Neural cell (in vitro differentiated cells): ENCODE measurements at regions not wholly inside any gene's neighbourhood (a gene's known extent, or its start where the extent isn't known, plus 50 kb on each side); places are given as distances from the start of the nearest gene placed in this dataset.

Experiments used
- H2AFZ ChIP-seq: fragments of 200-600, 300-800 bp; sonication (generic), shearing (Covaris generic); 2 replicates; pipeline ENCODE4 v1.6.0; 2014; ENCODE audit warnings: low read depth, mild to moderate bottlenecking, antibody characterized with exemption, low read length, moderate library complexity
- H3F3A ChIP-seq: fragments of 200-600 bp; shearing (Covaris generic); 2 replicates; pipeline ENCODE4 v1.6.1; 2016; ENCODE audit warnings: mild to moderate bottlenecking, moderate library complexity, mixed read lengths, antibody characterized with exemption, low read length; ENCODE audit not compliant: insufficient read depth, poor library complexity, severe bottlenecking
- H3K27ac ChIP-seq: fragments of 200-600, 300-800 bp; sonication (generic), shearing (Covaris generic); 2 replicates; pipeline ENCODE4 v1.5.1; 2014; ENCODE audit warnings: mild to moderate bottlenecking, low read length, moderate library complexity
- H3K27me3 ChIP-seq: fragments of 300-800, 200-600 bp; sonication (generic), shearing (Covaris generic); 2 replicates; pipeline ENCODE4 v1.6.0; 2014; ENCODE audit warnings: mild to moderate bottlenecking, low read depth, low read length, moderate library complexity; ENCODE audit not compliant: insufficient read depth
- H3K36me3 ChIP-seq: fragments of 300-800, 200-600 bp; sonication (generic), shearing (Covaris generic); 2 replicates; pipeline ENCODE4 v1.5.1; 2014; ENCODE audit warnings: mild to moderate bottlenecking, antibody characterized with exemption, low read length, moderate library complexity; ENCODE audit not compliant: insufficient read depth
- H3K4me2 ChIP-seq: fragments of 300-800, 200-600 bp; sonication (generic), shearing (Covaris generic); 2 replicates; pipeline ENCODE4 v1.6.0; 2014; ENCODE audit warnings: mild to moderate bottlenecking, low read length
- H3K4me3 ChIP-seq: fragments of 300-800, 200-600 bp; sonication (generic), shearing (Covaris generic); 2 replicates; pipeline ENCODE4 v1.5.1; 2014; ENCODE audit warnings: mild to moderate bottlenecking, low read length, moderate library complexity
- H3K79me2 ChIP-seq: fragments of 200-600 bp; shearing (Covaris generic); replicated peaks from 2 replicates; pipeline ENCODE4 v1.6.0; 2014; ENCODE audit warnings: mild to moderate bottlenecking, low read length, moderate library complexity; ENCODE audit not compliant: insufficient read depth
- H3K9ac ChIP-seq: fragments of 300-800, 200-600 bp; sonication (generic), shearing (Covaris generic); 2 replicates; pipeline ENCODE4 v1.6.1; 2016; ENCODE audit warnings: mild to moderate bottlenecking, low read length, mixed read lengths
- H3K9me2 ChIP-seq: fragments of 200-600 bp; shearing (Covaris generic); 2 replicates; pipeline ENCODE4 v1.6.1; 2016; ENCODE audit warnings: mild to moderate bottlenecking, low read length, mixed read lengths; ENCODE audit not compliant: insufficient read depth
- H3K9me3 ChIP-seq: fragments of 200-600, 300-800 bp; sonication (generic), shearing (Covaris generic); 2 replicates; pipeline ENCODE4 v1.6.1; 2016; ENCODE audit warnings: mild to moderate bottlenecking, mixed run types, low read length, moderate library complexity, mixed read lengths
- H4K20me1 ChIP-seq: fragments of 200-600 bp; shearing (Covaris generic); 2 replicates; pipeline ENCODE4 v1.6.1; 2016; ENCODE audit warnings: mild to moderate bottlenecking, mixed run types; ENCODE audit not compliant: insufficient read depth
- EP300 ChIP-seq: fragments of 450-650 bp; conservative IDR thresholded peaks from 2 replicates; pipeline ENCODE4 v1.6.1; 2014; ENCODE audit warnings: antibody characterized with exemption, mild to moderate bottlenecking, moderate library complexity; ENCODE audit not compliant: poor library complexity, severe bottlenecking
- EZH2 ChIP-seq: fragments of 200-600, 300-800 bp; shearing (Covaris generic), sonication (generic); IDR thresholded peaks from 2 replicates; pipeline ENCODE4 v1.6.1; 2014; ENCODE audit warnings: antibody characterized with exemption, low read length, borderline replicate concordance, mild to moderate bottlenecking; ENCODE audit not compliant: insufficient read depth, poor library complexity, severe bottlenecking
- MXI1 ChIP-seq: fragments of 450-650 bp; conservative IDR thresholded peaks from 2 replicates; pipeline ENCODE4 v1.6.1; 2014; ENCODE audit warnings: antibody characterized with exemption, mild to moderate bottlenecking; ENCODE audit not compliant: poor library complexity, severe bottlenecking
- POLR2AphosphoS5 ChIP-seq: IDR thresholded peaks from 2 replicates; pipeline ENCODE4 v1.6.1; 2012
- RAD21 ChIP-seq: fragments of 450-650 bp; conservative IDR thresholded peaks from 2 replicates; pipeline ENCODE4 v1.6.1; 2014; ENCODE audit warnings: antibody characterized with exemption, mild to moderate bottlenecking, moderate library complexity
- SMC3 ChIP-seq: fragments of 450-650 bp; conservative IDR thresholded peaks from 2 replicates; pipeline ENCODE4 v1.6.1; 2014; ENCODE audit warnings: antibody characterized with exemption, mild to moderate bottlenecking, moderate library complexity; ENCODE audit not compliant: poor library complexity
- TAF1 ChIP-seq: IDR thresholded peaks from 2 replicates; pipeline ENCODE4 v1.6.1; 2012; ENCODE audit warnings: low read depth
- TF ChIP-seq, protein P1 (sequence below): IDR thresholded peaks from 2 replicates; pipeline ENCODE4 v1.6.1; 2012; ENCODE audit warnings: borderline replicate concordance
- TF ChIP-seq, protein P2 (sequence below): fragments of 450-650 bp; IDR thresholded peaks from 2 replicates; pipeline ENCODE4 v1.5.1; 2014; ENCODE audit warnings: antibody characterized with exemption, mild to moderate bottlenecking, moderate library complexity; ENCODE audit not compliant: poor library complexity, severe bottlenecking

DNA sequence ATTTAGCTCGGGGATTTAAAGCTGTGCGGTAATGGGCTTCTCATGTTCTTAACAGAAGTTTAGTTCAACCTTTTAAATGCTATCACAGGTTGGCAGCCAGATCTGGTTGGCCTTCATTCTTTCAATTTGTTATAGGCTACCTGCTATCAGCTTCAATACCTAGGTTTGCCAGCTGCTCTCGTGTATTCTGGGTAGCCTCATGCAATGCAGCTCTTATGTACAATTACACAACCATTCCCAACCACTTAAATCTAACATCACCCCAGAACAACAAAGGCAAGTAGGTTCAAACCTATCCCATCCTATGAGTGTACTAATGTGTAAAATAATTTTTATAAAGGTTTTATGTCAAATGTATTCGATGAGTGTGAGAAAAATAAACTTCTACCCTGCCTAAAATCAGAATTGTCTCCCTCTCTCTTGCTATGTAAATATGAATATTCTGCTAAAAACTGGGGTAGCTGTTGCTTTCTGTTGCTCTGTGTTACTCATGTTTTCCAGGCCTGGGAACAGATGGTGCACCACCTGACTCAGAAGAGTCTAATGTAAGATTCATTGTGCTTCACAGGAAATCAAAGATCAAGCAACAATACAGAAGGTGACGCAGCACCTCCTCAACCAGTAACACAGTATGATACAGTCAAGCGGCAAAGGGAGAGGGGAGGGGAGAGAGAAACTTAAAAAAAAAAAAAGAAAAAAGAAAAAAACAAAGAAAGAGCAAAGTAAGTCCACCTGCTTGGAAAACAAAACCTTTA is 188.6 kb downstream of the ETV1 start:
- no peak overlapping the region for H3K9ac ChIP-seq
- H3K36me3 ChIP-seq = no peaks in the 10 kb centered on the region
- H3F3A ChIP-seq = no peaks in the 10 kb centered on the region
- TF ChIP-seq MXI1 = no peak
- no peak for TF ChIP-seq EZH2
- TF ChIP-seq EP300 = no peak
- TF ChIP-seq, protein P1, sequence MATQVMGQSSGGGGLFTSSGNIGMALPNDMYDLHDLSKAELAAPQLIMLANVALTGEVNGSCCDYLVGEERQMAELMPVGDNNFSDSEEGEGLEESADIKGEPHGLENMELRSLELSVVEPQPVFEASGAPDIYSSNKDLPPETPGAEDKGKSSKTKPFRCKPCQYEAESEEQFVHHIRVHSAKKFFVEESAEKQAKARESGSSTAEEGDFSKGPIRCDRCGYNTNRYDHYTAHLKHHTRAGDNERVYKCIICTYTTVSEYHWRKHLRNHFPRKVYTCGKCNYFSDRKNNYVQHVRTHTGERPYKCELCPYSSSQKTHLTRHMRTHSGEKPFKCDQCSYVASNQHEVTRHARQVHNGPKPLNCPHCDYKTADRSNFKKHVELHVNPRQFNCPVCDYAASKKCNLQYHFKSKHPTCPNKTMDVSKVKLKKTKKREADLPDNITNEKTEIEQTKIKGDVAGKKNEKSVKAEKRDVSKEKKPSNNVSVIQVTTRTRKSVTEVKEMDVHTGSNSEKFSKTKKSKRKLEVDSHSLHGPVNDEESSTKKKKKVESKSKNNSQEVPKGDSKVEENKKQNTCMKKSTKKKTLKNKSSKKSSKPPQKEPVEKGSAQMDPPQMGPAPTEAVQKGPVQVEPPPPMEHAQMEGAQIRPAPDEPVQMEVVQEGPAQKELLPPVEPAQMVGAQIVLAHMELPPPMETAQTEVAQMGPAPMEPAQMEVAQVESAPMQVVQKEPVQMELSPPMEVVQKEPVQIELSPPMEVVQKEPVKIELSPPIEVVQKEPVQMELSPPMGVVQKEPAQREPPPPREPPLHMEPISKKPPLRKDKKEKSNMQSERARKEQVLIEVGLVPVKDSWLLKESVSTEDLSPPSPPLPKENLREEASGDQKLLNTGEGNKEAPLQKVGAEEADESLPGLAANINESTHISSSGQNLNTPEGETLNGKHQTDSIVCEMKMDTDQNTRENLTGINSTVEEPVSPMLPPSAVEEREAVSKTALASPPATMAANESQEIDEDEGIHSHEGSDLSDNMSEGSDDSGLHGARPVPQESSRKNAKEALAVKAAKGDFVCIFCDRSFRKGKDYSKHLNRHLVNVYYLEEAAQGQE = no peak
- TF ChIP-seq, protein P2, sequence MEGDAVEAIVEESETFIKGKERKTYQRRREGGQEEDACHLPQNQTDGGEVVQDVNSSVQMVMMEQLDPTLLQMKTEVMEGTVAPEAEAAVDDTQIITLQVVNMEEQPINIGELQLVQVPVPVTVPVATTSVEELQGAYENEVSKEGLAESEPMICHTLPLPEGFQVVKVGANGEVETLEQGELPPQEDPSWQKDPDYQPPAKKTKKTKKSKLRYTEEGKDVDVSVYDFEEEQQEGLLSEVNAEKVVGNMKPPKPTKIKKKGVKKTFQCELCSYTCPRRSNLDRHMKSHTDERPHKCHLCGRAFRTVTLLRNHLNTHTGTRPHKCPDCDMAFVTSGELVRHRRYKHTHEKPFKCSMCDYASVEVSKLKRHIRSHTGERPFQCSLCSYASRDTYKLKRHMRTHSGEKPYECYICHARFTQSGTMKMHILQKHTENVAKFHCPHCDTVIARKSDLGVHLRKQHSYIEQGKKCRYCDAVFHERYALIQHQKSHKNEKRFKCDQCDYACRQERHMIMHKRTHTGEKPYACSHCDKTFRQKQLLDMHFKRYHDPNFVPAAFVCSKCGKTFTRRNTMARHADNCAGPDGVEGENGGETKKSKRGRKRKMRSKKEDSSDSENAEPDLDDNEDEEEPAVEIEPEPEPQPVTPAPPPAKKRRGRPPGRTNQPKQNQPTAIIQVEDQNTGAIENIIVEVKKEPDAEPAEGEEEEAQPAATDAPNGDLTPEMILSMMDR = no peak
- TF ChIP-seq RAD21 = no peak
- TF ChIP-seq TAF1 = no peak
- TF ChIP-seq SMC3 = no peak
- H3K9me2 ChIP-seq = no peaks in the 10 kb centered on the region
- no peak overlapping the region for H3K4me3 ChIP-seq
- no peak overlapping the region for H2AFZ ChIP-seq
- no peak overlapping the region for H3K4me2 ChIP-seq
- no peaks in the 10 kb centered on the region for H3K27me3 ChIP-seq
- no peak overlapping the region for H3K27ac ChIP-seq
- no peaks in the 10 kb centered on the region for H3K79me2 ChIP-seq
- H4K20me1 ChIP-seq = no peaks in the 10 kb centered on the region
- H3K9me3 ChIP-seq = no peaks in the 10 kb centered on the region

DNA sequence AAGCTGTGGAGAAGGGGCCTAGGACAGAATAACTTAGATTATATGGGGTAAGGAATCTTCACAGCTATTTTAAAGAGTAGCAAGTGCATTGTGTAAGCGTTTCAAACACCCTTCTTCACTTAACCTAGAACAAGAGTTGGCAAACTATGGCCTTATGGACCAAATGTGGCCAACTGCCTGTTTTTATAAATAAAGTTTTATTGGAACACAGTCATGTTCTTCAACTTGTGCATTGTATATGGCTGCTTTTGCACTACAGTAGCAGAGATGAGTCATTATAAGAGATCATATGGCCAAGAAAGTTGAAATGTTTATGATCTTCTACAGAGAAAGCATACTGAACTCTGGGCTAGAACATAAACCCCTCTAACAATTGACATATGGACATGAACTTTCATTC is 187.8 kb downstream of the ETV1 start:
- no peaks in the 10 kb centered on the region for H3F3A ChIP-seq
- H3K4me3 ChIP-seq = no peak overlapping the region
- TF ChIP-seq EP300 (no peak), TAF1 (no peak), POLR2AphosphoS5 (no peak), SMC3 (no peak)
- TF ChIP-seq, protein P2 = no peak
- H3K9me3 ChIP-seq = no peaks in the 10 kb centered on the region
- H4K20me1 ChIP-seq = no peaks in the 10 kb centered on the region
- H3K9ac ChIP-seq = no peak overlapping the region
- H3K4me2 ChIP-seq = no peak overlapping the region
- no peaks in the 10 kb centered on the region for H3K9me2 ChIP-seq
- H3K27me3 ChIP-seq = no peaks in the 10 kb centered on the region
- no peak overlapping the region for H2AFZ ChIP-seq
- no peak overlapping the region for H3K27ac ChIP-seq
- H3K36me3 ChIP-seq = no peaks in the 10 kb centered on the region
- H3K79me2 ChIP-seq = no peaks in the 10 kb centered on the region
